ENCODE measurements at regions not wholly inside any gene's neighbourhood (a gene's known extent, or its start where the extent isn't known, plus 50 kb on each side); places are given as distances from the start of the nearest gene placed in this dataset.

DNA sequence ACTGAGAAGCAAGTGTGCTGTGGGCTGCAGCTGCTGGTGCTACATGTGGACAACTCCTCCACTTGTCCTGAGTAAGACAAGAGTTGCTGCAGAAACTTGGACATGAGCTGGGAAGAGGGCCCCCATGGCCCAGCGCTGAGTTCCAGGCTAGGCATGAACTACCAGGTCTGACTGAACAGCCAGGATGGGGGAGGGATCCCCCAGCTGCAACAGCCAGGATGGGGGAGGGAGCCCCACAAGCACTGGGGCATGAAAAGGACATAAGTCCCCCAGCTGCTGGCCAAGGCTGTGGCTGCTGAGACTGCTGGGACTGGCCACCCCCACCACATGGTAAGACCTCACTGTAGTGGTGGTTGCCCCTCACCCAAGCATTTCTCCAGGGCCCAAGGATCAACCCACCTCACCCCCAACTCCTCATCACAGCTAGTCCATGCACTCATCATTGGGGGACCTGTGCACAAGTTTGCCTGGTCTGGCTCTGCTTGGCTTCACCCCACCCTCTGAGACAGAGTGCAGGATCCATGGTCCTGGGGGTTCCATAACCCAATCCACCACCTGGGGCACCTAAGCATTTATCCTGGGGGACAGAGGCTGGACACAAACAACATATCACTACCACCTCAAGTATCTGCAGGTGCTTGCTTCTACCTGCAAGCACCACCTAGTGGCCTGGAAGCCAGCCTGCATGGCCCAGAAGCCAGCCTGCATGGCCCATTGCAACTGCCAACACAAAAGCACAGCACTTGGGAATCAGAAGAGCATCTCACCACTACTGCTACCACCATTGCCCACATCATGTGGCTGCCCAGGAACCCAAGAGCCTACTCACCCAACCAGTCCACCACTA, 84.5 kb upstream of the STT3B start (continued):
- TF ChIP-seq KDM5B (CRISPR knock-in tag; IDR thresholded peaks at IDR 0.05; ENCODE audit: borderline replicate concordance) (0 out of 2 replicates have a peak, but pooled peaks have one; percentile 33), ZNF235 (CRISPR knock-in tag; IDR thresholded peaks at IDR 0.05; ENCODE audit: borderline replicate concordance) (peak; percentile 32; the same call in 1 of the 2 replicates), REPIN1 (CRISPR knock-in tag; IDR thresholded peaks at IDR 0.05; ENCODE audit: borderline replicate concordance, low read depth) (0 out of 2 replicates have a peak, but pooled peaks have one; percentile 59), SOX6 (IDR thresholded peaks at IDR 0.05) (no peak), SOX6 (CRISPR knock-in tag; IDR thresholded peaks at IDR 0.05) (0 out of 2 replicates have a peak, but pooled peaks have one; percentile 23), ATF3 (CRISPR knock-in tag; IDR thresholded peaks at IDR 0.05) (0 out of 2 replicates have a peak, but pooled peaks have one; percentile 21), ZMYM4 (CRISPR knock-in tag; IDR thresholded peaks at IDR 0.05) (peak; percentile 68), KDM2A (CRISPR knock-in tag; IDR thresholded peaks at IDR 0.05; ENCODE audit: borderline replicate concordance, low read depth) (peak; percentile 52; the same call in 1 of the 2 replicates), ZBED4 (CRISPR knock-in tag; IDR thresholded peaks at IDR 0.05; ENCODE audit: borderline replicate concordance) (0 out of 2 replicates have a peak, but pooled peaks have one; percentile 22), XRCC5 (optimal IDR thresholded peaks at IDR 0.05; ENCODE audit: low read length) (peak; percentile 69), ZNF792 (CRISPR knock-in tag; IDR thresholded peaks at IDR 0.05) (0 out of 2 replicates have a peak, but pooled peaks have one; percentile 42), SNAI1 (CRISPR knock-in tag; IDR thresholded peaks at IDR 0.05; ENCODE audit: borderline replicate concordance) (no peak), ZNF124 (CRISPR knock-in tag; IDR thresholded peaks at IDR 0.05) (0 out of 2 replicates have a peak, but pooled peaks have one; percentile 21), NONO (IDR thresholded peaks at IDR 0.05) (no peak), NONO (CRISPR knock-in tag; conservative IDR thresholded peaks at IDR 0.05) (peak; percentile 44; the same call in 1 of the 2 replicates), SALL1 (CRISPR knock-in tag; IDR thresholded peaks at IDR 0.05) (peak; percentile 76), HNRNPLL (IDR thresholded peaks at IDR 0.05; ENCODE audit: low read depth, low read length, poor library complexity, severe bottlenecking) (no peak)
- TF ChIP-seq, protein P1, sequence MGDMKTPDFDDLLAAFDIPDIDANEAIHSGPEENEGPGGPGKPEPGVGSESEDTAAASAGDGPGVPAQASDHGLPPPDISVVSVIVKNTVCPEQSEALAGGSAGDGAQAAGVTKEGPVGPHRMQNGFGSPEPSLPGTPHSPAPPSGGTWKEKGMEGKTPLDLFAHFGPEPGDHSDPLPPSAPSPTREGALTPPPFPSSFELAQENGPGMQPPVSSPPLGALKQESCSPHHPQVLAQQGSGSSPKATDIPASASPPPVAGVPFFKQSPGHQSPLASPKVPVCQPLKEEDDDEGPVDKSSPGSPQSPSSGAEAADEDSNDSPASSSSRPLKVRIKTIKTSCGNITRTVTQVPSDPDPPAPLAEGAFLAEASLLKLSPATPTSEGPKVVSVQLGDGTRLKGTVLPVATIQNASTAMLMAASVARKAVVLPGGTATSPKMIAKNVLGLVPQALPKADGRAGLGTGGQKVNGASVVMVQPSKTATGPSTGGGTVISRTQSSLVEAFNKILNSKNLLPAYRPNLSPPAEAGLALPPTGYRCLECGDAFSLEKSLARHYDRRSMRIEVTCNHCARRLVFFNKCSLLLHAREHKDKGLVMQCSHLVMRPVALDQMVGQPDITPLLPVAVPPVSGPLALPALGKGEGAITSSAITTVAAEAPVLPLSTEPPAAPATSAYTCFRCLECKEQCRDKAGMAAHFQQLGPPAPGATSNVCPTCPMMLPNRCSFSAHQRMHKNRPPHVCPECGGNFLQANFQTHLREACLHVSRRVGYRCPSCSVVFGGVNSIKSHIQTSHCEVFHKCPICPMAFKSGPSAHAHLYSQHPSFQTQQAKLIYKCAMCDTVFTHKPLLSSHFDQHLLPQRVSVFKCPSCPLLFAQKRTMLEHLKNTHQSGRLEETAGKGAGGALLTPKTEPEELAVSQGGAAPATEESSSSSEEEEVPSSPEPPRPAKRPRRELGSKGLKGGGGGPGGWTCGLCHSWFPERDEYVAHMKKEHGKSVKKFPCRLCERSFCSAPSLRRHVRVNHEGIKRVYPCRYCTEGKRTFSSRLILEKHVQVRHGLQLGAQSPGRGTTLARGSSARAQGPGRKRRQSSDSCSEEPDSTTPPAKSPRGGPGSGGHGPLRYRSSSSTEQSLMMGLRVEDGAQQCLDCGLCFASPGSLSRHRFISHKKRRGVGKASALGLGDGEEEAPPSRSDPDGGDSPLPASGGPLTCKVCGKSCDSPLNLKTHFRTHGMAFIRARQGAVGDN (CRISPR knock-in tag; IDR thresholded peaks at IDR 0.05) = peak; percentile 30; the same call in 1 of the 2 replicates
- TF ChIP-seq, protein P2, sequence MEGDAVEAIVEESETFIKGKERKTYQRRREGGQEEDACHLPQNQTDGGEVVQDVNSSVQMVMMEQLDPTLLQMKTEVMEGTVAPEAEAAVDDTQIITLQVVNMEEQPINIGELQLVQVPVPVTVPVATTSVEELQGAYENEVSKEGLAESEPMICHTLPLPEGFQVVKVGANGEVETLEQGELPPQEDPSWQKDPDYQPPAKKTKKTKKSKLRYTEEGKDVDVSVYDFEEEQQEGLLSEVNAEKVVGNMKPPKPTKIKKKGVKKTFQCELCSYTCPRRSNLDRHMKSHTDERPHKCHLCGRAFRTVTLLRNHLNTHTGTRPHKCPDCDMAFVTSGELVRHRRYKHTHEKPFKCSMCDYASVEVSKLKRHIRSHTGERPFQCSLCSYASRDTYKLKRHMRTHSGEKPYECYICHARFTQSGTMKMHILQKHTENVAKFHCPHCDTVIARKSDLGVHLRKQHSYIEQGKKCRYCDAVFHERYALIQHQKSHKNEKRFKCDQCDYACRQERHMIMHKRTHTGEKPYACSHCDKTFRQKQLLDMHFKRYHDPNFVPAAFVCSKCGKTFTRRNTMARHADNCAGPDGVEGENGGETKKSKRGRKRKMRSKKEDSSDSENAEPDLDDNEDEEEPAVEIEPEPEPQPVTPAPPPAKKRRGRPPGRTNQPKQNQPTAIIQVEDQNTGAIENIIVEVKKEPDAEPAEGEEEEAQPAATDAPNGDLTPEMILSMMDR (CRISPR knock-in tag; IDR thresholded peaks at IDR 0.05) = peak; percentile 92

All from HepG2 (cell line).